Neural cell (in vitro differentiated cells): ENCODE measurements at regions not wholly inside any gene's neighbourhood (a gene's known extent, or its start where the extent isn't known, plus 50 kb on each side); places are given as distances from the start of the nearest gene placed in this dataset.
"Not testable (repeated sequence)": the region's sequence is repeated elsewhere in the genome, so short reads cannot be mapped to it uniquely, and the experiment has no call there.

Experiments
- H2AFZ ChIP-seq: fragments of 200-600, 300-800 bp; sonication (generic), shearing (Covaris generic); 2 replicates; pipeline ENCODE4 v1.6.0; 2014; ENCODE audit warnings: low read depth, mild to moderate bottlenecking, antibody characterized with exemption, low read length, moderate library complexity
- H3F3A ChIP-seq: fragments of 200-600 bp; shearing (Covaris generic); 2 replicates; pipeline ENCODE4 v1.6.1; 2016; ENCODE audit warnings: mild to moderate bottlenecking, moderate library complexity, mixed read lengths, antibody characterized with exemption, low read length; ENCODE audit not compliant: insufficient read depth, poor library complexity, severe bottlenecking
- H3K27ac ChIP-seq: fragments of 200-600, 300-800 bp; sonication (generic), shearing (Covaris generic); 2 replicates; pipeline ENCODE4 v1.5.1; 2014; ENCODE audit warnings: mild to moderate bottlenecking, low read length, moderate library complexity
- H3K27me3 ChIP-seq: fragments of 300-800, 200-600 bp; sonication (generic), shearing (Covaris generic); 2 replicates; pipeline ENCODE4 v1.6.0; 2014; ENCODE audit warnings: mild to moderate bottlenecking, low read depth, low read length, moderate library complexity; ENCODE audit not compliant: insufficient read depth
- H3K36me3 ChIP-seq: fragments of 300-800, 200-600 bp; sonication (generic), shearing (Covaris generic); 2 replicates; pipeline ENCODE4 v1.5.1; 2014; ENCODE audit warnings: mild to moderate bottlenecking, antibody characterized with exemption, low read length, moderate library complexity; ENCODE audit not compliant: insufficient read depth
- H3K4me2 ChIP-seq: fragments of 300-800, 200-600 bp; sonication (generic), shearing (Covaris generic); 2 replicates; pipeline ENCODE4 v1.6.0; 2014; ENCODE audit warnings: mild to moderate bottlenecking, low read length
- H3K4me3 ChIP-seq: fragments of 300-800, 200-600 bp; sonication (generic), shearing (Covaris generic); 2 replicates; pipeline ENCODE4 v1.5.1; 2014; ENCODE audit warnings: mild to moderate bottlenecking, low read length, moderate library complexity
- H3K79me2 ChIP-seq: fragments of 200-600 bp; shearing (Covaris generic); replicated peaks from 2 replicates; pipeline ENCODE4 v1.6.0; 2014; ENCODE audit warnings: mild to moderate bottlenecking, low read length, moderate library complexity; ENCODE audit not compliant: insufficient read depth
- H3K9ac ChIP-seq: fragments of 300-800, 200-600 bp; sonication (generic), shearing (Covaris generic); 2 replicates; pipeline ENCODE4 v1.6.1; 2016; ENCODE audit warnings: mild to moderate bottlenecking, low read length, mixed read lengths
- H3K9me2 ChIP-seq: fragments of 200-600 bp; shearing (Covaris generic); 2 replicates; pipeline ENCODE4 v1.6.1; 2016; ENCODE audit warnings: mild to moderate bottlenecking, low read length, mixed read lengths; ENCODE audit not compliant: insufficient read depth
- H3K9me3 ChIP-seq: fragments of 200-600, 300-800 bp; sonication (generic), shearing (Covaris generic); 2 replicates; pipeline ENCODE4 v1.6.1; 2016; ENCODE audit warnings: mild to moderate bottlenecking, mixed run types, low read length, moderate library complexity, mixed read lengths
- H4K20me1 ChIP-seq: fragments of 200-600 bp; shearing (Covaris generic); 2 replicates; pipeline ENCODE4 v1.6.1; 2016; ENCODE audit warnings: mild to moderate bottlenecking, mixed run types; ENCODE audit not compliant: insufficient read depth
- EP300 ChIP-seq: fragments of 450-650 bp; conservative IDR thresholded peaks from 2 replicates; pipeline ENCODE4 v1.6.1; 2014; ENCODE audit warnings: antibody characterized with exemption, mild to moderate bottlenecking, moderate library complexity; ENCODE audit not compliant: poor library complexity, severe bottlenecking
- EZH2 ChIP-seq: fragments of 200-600, 300-800 bp; shearing (Covaris generic), sonication (generic); IDR thresholded peaks from 2 replicates; pipeline ENCODE4 v1.6.1; 2014; ENCODE audit warnings: antibody characterized with exemption, low read length, borderline replicate concordance, mild to moderate bottlenecking; ENCODE audit not compliant: insufficient read depth, poor library complexity, severe bottlenecking
- MXI1 ChIP-seq: fragments of 450-650 bp; conservative IDR thresholded peaks from 2 replicates; pipeline ENCODE4 v1.6.1; 2014; ENCODE audit warnings: antibody characterized with exemption, mild to moderate bottlenecking; ENCODE audit not compliant: poor library complexity, severe bottlenecking
- POLR2AphosphoS5 ChIP-seq: IDR thresholded peaks from 2 replicates; pipeline ENCODE4 v1.6.1; 2012
- RAD21 ChIP-seq: fragments of 450-650 bp; conservative IDR thresholded peaks from 2 replicates; pipeline ENCODE4 v1.6.1; 2014; ENCODE audit warnings: antibody characterized with exemption, mild to moderate bottlenecking, moderate library complexity
- SMC3 ChIP-seq: fragments of 450-650 bp; conservative IDR thresholded peaks from 2 replicates; pipeline ENCODE4 v1.6.1; 2014; ENCODE audit warnings: antibody characterized with exemption, mild to moderate bottlenecking, moderate library complexity; ENCODE audit not compliant: poor library complexity
- TAF1 ChIP-seq: IDR thresholded peaks from 2 replicates; pipeline ENCODE4 v1.6.1; 2012; ENCODE audit warnings: low read depth
- TF ChIP-seq, protein P1 (sequence below): fragments of 450-650 bp; IDR thresholded peaks from 2 replicates; pipeline ENCODE4 v1.5.1; 2014; ENCODE audit warnings: antibody characterized with exemption, mild to moderate bottlenecking, moderate library complexity; ENCODE audit not compliant: poor library complexity, severe bottlenecking
- TF ChIP-seq, protein P2 (sequence below): IDR thresholded peaks from 2 replicates; pipeline ENCODE4 v1.6.1; 2012; ENCODE audit warnings: borderline replicate concordance

DNA sequence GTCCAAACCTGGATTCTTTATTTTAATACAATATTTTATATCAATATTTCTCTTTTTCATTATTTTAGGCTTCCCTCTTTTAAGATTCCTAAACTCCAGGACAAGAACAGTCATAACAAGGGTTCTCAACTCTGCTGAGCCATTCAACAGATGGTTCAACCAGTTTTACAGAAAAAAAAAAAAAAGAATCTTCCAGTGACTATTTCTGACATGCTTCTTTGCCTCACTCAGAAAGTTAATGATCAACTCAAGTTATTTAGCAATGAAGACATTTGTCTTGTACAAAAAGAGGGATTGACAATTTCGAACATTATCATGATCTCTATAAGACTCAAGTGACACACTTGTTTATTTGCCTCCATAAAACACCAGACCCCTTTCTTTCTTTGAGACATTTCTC is 282.6 kb upstream of the GRID2 start:
- H3K36me3 ChIP-seq: no peaks in the 10 kb centered on the region
- no peaks in the 10 kb centered on the region for H3K27me3 ChIP-seq
- H3F3A ChIP-seq: no peaks in the 10 kb centered on the region
- no peak overlapping the region for H3K4me3 ChIP-seq
- H2AFZ ChIP-seq: no peak overlapping the region
- no peaks in the 10 kb centered on the region for H3K79me2 ChIP-seq
- no peak overlapping the region for H3K4me2 ChIP-seq
- H4K20me1 ChIP-seq: no peaks in the 10 kb centered on the region
- TF ChIP-seq EZH2 (no peak), SMC3 (no peak), POLR2AphosphoS5 (no peak), RAD21 (no peak), TAF1 (no peak), EP300 (no peak), MXI1 (no peak)
- TF ChIP-seq, protein P1, sequence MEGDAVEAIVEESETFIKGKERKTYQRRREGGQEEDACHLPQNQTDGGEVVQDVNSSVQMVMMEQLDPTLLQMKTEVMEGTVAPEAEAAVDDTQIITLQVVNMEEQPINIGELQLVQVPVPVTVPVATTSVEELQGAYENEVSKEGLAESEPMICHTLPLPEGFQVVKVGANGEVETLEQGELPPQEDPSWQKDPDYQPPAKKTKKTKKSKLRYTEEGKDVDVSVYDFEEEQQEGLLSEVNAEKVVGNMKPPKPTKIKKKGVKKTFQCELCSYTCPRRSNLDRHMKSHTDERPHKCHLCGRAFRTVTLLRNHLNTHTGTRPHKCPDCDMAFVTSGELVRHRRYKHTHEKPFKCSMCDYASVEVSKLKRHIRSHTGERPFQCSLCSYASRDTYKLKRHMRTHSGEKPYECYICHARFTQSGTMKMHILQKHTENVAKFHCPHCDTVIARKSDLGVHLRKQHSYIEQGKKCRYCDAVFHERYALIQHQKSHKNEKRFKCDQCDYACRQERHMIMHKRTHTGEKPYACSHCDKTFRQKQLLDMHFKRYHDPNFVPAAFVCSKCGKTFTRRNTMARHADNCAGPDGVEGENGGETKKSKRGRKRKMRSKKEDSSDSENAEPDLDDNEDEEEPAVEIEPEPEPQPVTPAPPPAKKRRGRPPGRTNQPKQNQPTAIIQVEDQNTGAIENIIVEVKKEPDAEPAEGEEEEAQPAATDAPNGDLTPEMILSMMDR: no peak
- TF ChIP-seq, protein P2, sequence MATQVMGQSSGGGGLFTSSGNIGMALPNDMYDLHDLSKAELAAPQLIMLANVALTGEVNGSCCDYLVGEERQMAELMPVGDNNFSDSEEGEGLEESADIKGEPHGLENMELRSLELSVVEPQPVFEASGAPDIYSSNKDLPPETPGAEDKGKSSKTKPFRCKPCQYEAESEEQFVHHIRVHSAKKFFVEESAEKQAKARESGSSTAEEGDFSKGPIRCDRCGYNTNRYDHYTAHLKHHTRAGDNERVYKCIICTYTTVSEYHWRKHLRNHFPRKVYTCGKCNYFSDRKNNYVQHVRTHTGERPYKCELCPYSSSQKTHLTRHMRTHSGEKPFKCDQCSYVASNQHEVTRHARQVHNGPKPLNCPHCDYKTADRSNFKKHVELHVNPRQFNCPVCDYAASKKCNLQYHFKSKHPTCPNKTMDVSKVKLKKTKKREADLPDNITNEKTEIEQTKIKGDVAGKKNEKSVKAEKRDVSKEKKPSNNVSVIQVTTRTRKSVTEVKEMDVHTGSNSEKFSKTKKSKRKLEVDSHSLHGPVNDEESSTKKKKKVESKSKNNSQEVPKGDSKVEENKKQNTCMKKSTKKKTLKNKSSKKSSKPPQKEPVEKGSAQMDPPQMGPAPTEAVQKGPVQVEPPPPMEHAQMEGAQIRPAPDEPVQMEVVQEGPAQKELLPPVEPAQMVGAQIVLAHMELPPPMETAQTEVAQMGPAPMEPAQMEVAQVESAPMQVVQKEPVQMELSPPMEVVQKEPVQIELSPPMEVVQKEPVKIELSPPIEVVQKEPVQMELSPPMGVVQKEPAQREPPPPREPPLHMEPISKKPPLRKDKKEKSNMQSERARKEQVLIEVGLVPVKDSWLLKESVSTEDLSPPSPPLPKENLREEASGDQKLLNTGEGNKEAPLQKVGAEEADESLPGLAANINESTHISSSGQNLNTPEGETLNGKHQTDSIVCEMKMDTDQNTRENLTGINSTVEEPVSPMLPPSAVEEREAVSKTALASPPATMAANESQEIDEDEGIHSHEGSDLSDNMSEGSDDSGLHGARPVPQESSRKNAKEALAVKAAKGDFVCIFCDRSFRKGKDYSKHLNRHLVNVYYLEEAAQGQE: no peak
- H3K9ac ChIP-seq: no peak overlapping the region
- no peaks in the 10 kb centered on the region for H3K9me3 ChIP-seq
- no peak overlapping the region for H3K27ac ChIP-seq
- no peaks in the 10 kb centered on the region for H3K9me2 ChIP-seq

DNA sequence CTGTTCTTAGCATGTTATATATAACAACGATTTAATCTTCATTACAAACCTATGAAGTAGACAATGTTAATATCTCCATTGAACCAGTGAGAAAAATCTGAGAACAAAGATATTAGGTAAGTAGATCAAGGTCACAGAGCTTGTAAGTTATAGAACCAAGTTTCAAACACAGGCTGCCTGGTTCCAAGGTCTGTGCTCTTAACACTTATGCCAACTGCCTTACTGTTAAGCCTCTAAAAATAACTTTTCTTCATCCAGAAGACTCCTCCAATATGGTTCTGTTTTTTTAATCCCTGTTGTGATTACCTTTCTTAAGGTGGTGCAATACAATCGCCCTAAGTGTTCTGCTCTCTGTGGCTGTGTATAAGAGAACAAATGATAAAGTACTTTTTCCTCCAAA is 282.0 kb upstream of the GRID2 start:
- Histone ChIP-seq H3K79me2 (no peaks in the 10 kb centered on the region), H3K27ac (no peak overlapping the region), H3K27me3 (no peaks in the 10 kb centered on the region), H4K20me1 (no peaks in the 10 kb centered on the region), H3K9ac (no peak overlapping the region), H2AFZ (no peak overlapping the region), H3K36me3 (no peaks in the 10 kb centered on the region), H3K9me3 (no peaks in the 10 kb centered on the region), H3K4me3 (no peak overlapping the region), H3F3A (no peaks in the 10 kb centered on the region), H3K9me2 (no peaks in the 10 kb centered on the region), H3K4me2 (no peak overlapping the region)
- TF ChIP-seq SMC3: no peak
- no peak for TF ChIP-seq POLR2AphosphoS5
- no peak for TF ChIP-seq TAF1
- TF ChIP-seq RAD21: no peak
- no peak for TF ChIP-seq MXI1
- no peak for TF ChIP-seq EZH2
- TF ChIP-seq, protein P1: no peak

DNA sequence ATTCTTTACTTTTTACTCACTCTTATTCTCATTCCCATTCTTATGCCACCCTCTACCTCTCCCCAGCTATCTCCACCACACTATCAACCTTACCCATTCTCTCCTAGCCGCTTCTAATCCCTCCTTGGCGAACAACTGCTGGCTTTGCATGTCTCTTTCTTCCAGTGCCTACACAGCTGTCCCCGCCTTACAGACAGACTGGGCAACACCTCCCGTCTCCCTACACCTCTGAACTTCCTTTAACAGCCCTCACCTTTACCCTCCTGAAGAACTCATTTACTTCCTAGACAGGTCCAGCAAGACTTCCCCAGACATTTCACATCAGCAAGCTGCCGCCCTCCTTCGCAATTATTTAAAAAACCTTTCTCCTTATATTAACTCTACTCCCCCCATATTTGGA is 274.9 kb upstream of the GRID2 start:
- not testable (repeated sequence) for H3K36me3 ChIP-seq, H3K9me2 ChIP-seq, H3K9me3 ChIP-seq, H3K79me2 ChIP-seq, H3K4me3 ChIP-seq, H3K27me3 ChIP-seq, H2AFZ ChIP-seq, H3K9ac ChIP-seq, H3F3A ChIP-seq, H4K20me1 ChIP-seq, H3K4me2 ChIP-seq, H3K27ac ChIP-seq
